Gastroesophageal sphincter (tissue), 4 donors: ENCODE measurements at regions not wholly inside any gene's neighbourhood (a gene's known extent, or its start where the extent isn't known, plus 50 kb on each side); places are given as distances from the start of the nearest gene placed in this dataset.

Source experiments
- ATAC-seq: fragments of 150-250 bp; one replicate; pipeline ENCODE4 v1.9.1; 2016; ENCODE audit warnings: mild to moderate bottlenecking, moderate library complexity
- H3K27ac ChIP-seq, 4 donors: fragments of 200-600 bp; sonication (generic) in 3 of 4; 1 replicate in 3 of 4; 2 replicates in 1 of 4; pipeline ENCODE4 v1.5.1; 2016 to 2019
- H3K27me3 ChIP-seq: fragments of 200-600 bp; sonication (generic); one replicate; pipeline ENCODE4 v1.5.1; 2019
- H3K36me3 ChIP-seq, 2 donors: fragments of 200-600 bp; sonication (generic); one replicate each; pipeline ENCODE4 v1.5.1; 2019; ENCODE audit warnings: control low read depth in 1 of 2
- H3K4me1 ChIP-seq, 3 donors: fragments of 200-600 bp; sonication (generic); 1 replicate in 2 of 3; 2 replicates in 1 of 3; pipeline ENCODE4 v1.5.1; 2016 to 2019; ENCODE audit warnings: control low read depth in 2 of 3
- H3K4me3 ChIP-seq, 2 donors: fragments of 200-600 bp; sonication (generic); one replicate each; pipeline ENCODE4 v1.5.1; 2019; ENCODE audit warnings: mild to moderate bottlenecking in 1 of 2, moderate library complexity in 1 of 2
- H3K9me3 ChIP-seq, 3 donors: fragments of 200-600 bp; sonication (generic); one replicate each; pipeline ENCODE4 v1.5.1; 2017 to 2019; ENCODE audit warnings: control low read depth in 2 of 3
- CTCF ChIP-seq, 4 experiments: fragments of 200-600 bp in 2 of 4; fragments of 450-650 bp in 2 of 4; sonication (generic) in 1 of 4; IDR thresholded peaks; one replicate each; pipeline ENCODE4 v1.5.1; 2017 to 2019; ENCODE audit warnings: antibody characterized with exemption in 4 of 4, mild to moderate bottlenecking in 2 of 4, moderate library complexity in 2 of 4
- EP300 ChIP-seq: sonication (generic); formaldehyde crosslinking; IDR thresholded peaks from one replicate; pipeline ENCODE4 v1.6.1; 2017; ENCODE audit warnings: antibody characterized with exemption, mild to moderate bottlenecking
- POLR2A ChIP-seq, 2 donors: fragments of 450-650 bp; IDR thresholded peaks; one replicate each; pipeline ENCODE4 v1.6.1; 2017; ENCODE audit warnings: antibody characterized with exemption in 2 of 2, mild to moderate bottlenecking in 2 of 2, moderate library complexity in 1 of 2
- POLR2AphosphoS5 ChIP-seq: sonication (generic); formaldehyde crosslinking; IDR thresholded peaks from one replicate; pipeline ENCODE4 v1.6.1; 2017; ENCODE audit warnings: antibody characterized with exemption
- WGBS, 2 donors: methylation state at CpG; one replicate each; pipeline ENCODE4 v1.1.5; 2018; ENCODE audit warnings: low coverage in 1 of 2; 5-methylcytosine and 5-hydroxymethylcytosine counted together

- 83 to 93% methylated on average over 4 of the region's 4 CpGs for WGBS, 2 donors
- no peaks in the 10 kb centered on the region for H3K36me3 ChIP-seq
- no peak overlapping the region for H3K27ac ChIP-seq
- no peaks in the 10 kb centered on the region for H3K9me3 ChIP-seq
- H3K4me3 ChIP-seq: no peak overlapping the region
- no peaks in the 10 kb centered on the region for H3K27me3 ChIP-seq
- TF ChIP-seq CTCF (IDR thresholded peaks at IDR 0.05) (no peak), EP300 (no peak), POLR2A (IDR thresholded peaks at IDR 0.05) (no peak), POLR2AphosphoS5 (no peak)
- no peak for ATAC-seq
- H3K4me1 ChIP-seq: no peaks in the 10 kb centered on the region
These were observed 244.4 kb downstream of the LRRIQ3 start for GRCh38 chr1:73953586-73953985.

GRCh38 chr1:73953186-73953585 is 244.8 kb downstream of the LRRIQ3 start:
- Histone ChIP-seq H3K27me3 (no peaks in the 10 kb centered on the region), H3K4me3 (no peak overlapping the region), H3K27ac (no peak overlapping the region), H3K9me3 (no peaks in the 10 kb centered on the region), H3K4me1 (no peaks in the 10 kb centered on the region), H3K36me3 (no peaks in the 10 kb centered on the region)
- no peak for ATAC-seq
- TF ChIP-seq EP300: no peak
- TF ChIP-seq POLR2AphosphoS5: no peak
- no peak for TF ChIP-seq CTCF (IDR thresholded peaks at IDR 0.05)
- no peak for TF ChIP-seq POLR2A (IDR thresholded peaks at IDR 0.05)
- 73 to 94% methylated on average over 5 of the region's 5 CpGs for WGBS, 2 donors

DNA sequence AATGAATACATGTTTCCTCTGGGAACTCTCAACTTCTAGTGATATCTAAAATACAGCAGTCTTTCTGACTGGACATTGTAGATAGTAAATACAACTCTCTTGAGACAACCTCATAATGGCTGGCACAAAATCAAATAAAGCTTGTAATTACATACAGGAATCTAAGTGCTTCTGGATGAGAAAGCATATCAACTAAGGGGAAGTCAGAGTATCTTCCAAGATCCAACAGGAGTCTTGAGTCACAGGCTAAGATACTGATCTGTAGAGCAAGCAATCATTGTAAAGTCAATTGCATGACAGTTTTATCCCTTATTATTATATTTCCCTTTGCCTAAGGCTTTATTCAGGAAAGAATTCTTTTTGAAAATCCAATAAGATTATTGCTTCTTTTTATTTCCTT is 249.9 kb downstream of the LRRIQ3 start:
- Histone ChIP-seq H3K9me3 (no peaks in the 10 kb centered on the region), H3K4me3 (no peak overlapping the region), H3K27me3 (no peaks in the 10 kb centered on the region), H3K36me3 (no peaks in the 10 kb centered on the region), H3K4me1 (no peaks in the 10 kb centered on the region), H3K27ac (no peak overlapping the region)
- no peak for TF ChIP-seq POLR2AphosphoS5
- TF ChIP-seq EP300: no peak
- TF ChIP-seq CTCF (IDR thresholded peaks at IDR 0.05): no peak
- no peak for TF ChIP-seq POLR2A (IDR thresholded peaks at IDR 0.05)
- ATAC-seq: no peak

DNA sequence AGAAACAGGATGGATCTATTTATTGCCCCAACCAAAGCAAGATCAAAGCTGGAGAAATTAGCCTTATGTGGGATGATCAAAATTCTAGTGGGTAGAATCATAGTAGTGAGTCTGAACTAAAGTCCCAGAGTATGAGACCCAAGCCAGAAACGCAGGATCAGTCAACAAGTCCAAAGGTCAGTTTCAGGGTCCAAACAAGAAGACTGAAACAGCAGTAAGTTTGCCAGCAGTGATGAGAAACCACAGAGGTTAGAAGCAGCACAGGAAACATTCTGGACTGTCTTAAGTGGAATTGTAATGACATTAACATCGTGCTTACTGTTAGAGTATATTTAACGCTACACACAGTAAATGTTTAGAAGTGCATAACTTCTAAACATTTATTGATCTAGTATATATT is 251.0 kb downstream of the LRRIQ3 start:
- no peak overlapping the region for H3K4me3 ChIP-seq
- no peaks in the 10 kb centered on the region for H3K36me3 ChIP-seq
- TF ChIP-seq POLR2AphosphoS5 (no peak), POLR2A (IDR thresholded peaks at IDR 0.05) (no peak), EP300 (no peak), CTCF (IDR thresholded peaks at IDR 0.05) (no peak)
- no peaks in the 10 kb centered on the region for H3K9me3 ChIP-seq
- H3K4me1 ChIP-seq: no peaks in the 10 kb centered on the region
- no peak overlapping the region for H3K27ac ChIP-seq
- no peaks in the 10 kb centered on the region for H3K27me3 ChIP-seq
- WGBS, 2 donors: 56 to 80% methylated on average over 2 to 3 of the region's 3 CpGs
- no peak for ATAC-seq

DNA sequence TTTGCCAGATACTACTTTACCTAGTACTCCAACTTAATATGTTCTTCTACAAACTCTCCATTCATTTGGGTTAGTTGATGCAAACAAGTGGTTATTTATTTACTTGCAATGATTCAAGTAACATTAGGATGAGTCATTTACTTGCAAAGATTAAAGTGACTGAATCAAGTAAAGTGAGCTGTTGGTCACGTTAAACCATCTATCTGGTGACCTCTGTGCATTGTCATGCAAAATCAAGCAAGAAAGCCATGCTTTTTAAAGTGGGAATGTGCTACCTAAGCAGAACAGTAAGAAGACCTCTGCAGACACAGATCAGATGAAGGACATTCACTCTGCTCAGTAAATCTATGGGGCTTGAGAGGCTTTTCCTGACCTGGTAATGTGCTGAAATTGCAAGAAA is 254.7 kb downstream of the LRRIQ3 start:
- no peak for ATAC-seq
- no peak overlapping the region for H3K4me3 ChIP-seq
- H3K4me1 ChIP-seq: no peaks in the 10 kb centered on the region
- 15 to 18% methylated on average over 1 of the region's 1 CpG for WGBS, 2 donors
- H3K27ac ChIP-seq: no peak overlapping the region
- no peaks in the 10 kb centered on the region for H3K9me3 ChIP-seq
- H3K27me3 ChIP-seq: no peaks in the 10 kb centered on the region
- no peaks in the 10 kb centered on the region for H3K36me3 ChIP-seq
- TF ChIP-seq CTCF (IDR thresholded peaks at IDR 0.05): no peak
- no peak for TF ChIP-seq EP300
- TF ChIP-seq POLR2A (IDR thresholded peaks at IDR 0.05): no peak
- no peak for TF ChIP-seq POLR2AphosphoS5
